C4-2B (cell line): ENCODE measurements at regions not wholly inside any gene's neighbourhood (a gene's known extent, or its start where the extent isn't known, plus 50 kb on each side); places are given as distances from the start of the nearest gene placed in this dataset.

Experiments
- ZFX ChIP-seq: fragments of 450-650 bp; IDR thresholded peaks from 2 replicates; pipeline ENCODE4 v1.6.1; 2017
- TF ChIP-seq, protein P1 (sequence below): fragments of 450-650 bp; conservative IDR thresholded peaks from 2 replicates; pipeline ENCODE4 v1.5.1; 2017; ENCODE audit warnings: mild to moderate bottlenecking

DNA sequence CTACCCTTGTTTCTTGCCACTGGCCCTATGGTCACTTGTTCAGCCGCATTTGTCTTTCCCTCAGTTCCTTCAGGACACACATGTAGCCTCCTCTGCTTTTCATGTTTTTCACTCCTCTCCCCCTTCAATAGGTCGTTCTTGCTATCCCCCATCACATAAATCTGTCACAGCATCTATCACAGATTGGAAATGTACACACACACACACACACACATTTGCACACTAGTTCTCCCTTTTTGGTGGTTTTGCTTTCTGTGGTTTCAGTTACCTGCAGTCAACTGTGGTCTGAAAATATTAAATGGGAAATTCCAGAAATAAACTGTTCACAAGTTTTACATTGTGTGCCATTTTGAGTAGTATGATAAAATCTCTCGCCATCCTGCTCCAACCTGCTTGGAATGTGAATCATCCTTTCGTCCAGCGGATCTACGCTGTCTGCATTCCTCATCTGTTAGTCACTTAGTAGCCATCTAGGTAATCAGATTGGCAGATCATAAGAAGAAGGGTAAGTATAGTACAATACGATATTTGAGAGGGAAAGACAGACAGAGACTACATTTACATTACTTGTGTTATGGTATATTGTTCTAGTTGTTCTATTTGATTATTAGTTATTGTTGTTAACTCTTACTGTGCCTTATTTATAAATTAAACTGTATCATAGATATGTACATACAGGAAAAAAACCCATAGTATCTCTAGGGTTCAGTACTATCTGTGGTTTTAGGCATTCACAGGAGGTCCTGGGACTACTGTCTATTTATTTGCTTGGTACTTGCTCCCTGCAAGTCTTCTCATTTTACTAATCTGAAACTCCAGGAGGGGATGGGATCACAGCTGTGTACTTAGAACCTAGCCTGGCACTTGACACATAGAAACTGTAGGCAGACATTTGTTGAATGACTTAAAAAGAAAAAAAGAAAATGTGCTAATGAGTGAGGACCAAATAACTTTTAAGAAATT lies 86.1 kb upstream of the PNPT1 start:
- TF ChIP-seq, protein P1, sequence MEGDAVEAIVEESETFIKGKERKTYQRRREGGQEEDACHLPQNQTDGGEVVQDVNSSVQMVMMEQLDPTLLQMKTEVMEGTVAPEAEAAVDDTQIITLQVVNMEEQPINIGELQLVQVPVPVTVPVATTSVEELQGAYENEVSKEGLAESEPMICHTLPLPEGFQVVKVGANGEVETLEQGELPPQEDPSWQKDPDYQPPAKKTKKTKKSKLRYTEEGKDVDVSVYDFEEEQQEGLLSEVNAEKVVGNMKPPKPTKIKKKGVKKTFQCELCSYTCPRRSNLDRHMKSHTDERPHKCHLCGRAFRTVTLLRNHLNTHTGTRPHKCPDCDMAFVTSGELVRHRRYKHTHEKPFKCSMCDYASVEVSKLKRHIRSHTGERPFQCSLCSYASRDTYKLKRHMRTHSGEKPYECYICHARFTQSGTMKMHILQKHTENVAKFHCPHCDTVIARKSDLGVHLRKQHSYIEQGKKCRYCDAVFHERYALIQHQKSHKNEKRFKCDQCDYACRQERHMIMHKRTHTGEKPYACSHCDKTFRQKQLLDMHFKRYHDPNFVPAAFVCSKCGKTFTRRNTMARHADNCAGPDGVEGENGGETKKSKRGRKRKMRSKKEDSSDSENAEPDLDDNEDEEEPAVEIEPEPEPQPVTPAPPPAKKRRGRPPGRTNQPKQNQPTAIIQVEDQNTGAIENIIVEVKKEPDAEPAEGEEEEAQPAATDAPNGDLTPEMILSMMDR: no peak
- TF ChIP-seq ZFX: no peak
